ENCODE measurements at regions not wholly inside any gene's neighbourhood (a gene's known extent, or its start where the extent isn't known, plus 50 kb on each side); places are given as distances from the start of the nearest gene placed in this dataset.

DNA sequence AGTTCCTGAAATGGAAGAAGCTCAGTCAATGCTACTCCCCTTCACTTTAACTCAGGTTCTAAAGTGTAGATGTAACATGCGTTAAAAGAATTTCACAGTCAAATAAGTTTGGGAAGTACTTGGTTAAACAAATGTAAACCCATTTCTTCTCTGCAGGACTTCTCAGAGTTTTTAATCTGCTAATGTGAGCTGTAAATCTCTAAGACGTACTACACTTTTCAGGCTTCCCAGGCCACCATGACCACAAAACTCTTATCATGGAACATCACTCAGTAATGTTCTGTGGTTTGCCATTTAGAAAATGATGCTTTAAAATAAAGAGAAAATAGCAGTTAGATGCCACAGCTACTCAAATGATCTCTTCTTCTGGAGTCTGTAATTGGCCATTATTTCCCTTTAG, 104.3 kb downstream of the HHIPL2 start:
- no peak for TF ChIP-seq ESRRG (CRISPR knock-in tag; IDR thresholded peaks at IDR 0.05)
- TF ChIP-seq PPARA (CRISPR knock-in tag; IDR thresholded peaks at IDR 0.05; ENCODE audit: borderline replicate concordance): no peak
- TF ChIP-seq TOX (CRISPR knock-in tag; IDR thresholded peaks at IDR 0.05; ENCODE audit: borderline replicate concordance): no peak
- TF ChIP-seq RARB (CRISPR knock-in tag; IDR thresholded peaks at IDR 0.05): no peak
- no peak for TF ChIP-seq ZFP30 (CRISPR knock-in tag; IDR thresholded peaks at IDR 0.05)
- no peak for TF ChIP-seq PATZ1 (CRISPR knock-in tag; IDR thresholded peaks at IDR 0.05; ENCODE audit: borderline replicate concordance)
- no peak for TF ChIP-seq ZNF565 (CRISPR knock-in tag; conservative IDR thresholded peaks at IDR 0.05; ENCODE audit: low read depth)
- TF ChIP-seq, protein P1, sequence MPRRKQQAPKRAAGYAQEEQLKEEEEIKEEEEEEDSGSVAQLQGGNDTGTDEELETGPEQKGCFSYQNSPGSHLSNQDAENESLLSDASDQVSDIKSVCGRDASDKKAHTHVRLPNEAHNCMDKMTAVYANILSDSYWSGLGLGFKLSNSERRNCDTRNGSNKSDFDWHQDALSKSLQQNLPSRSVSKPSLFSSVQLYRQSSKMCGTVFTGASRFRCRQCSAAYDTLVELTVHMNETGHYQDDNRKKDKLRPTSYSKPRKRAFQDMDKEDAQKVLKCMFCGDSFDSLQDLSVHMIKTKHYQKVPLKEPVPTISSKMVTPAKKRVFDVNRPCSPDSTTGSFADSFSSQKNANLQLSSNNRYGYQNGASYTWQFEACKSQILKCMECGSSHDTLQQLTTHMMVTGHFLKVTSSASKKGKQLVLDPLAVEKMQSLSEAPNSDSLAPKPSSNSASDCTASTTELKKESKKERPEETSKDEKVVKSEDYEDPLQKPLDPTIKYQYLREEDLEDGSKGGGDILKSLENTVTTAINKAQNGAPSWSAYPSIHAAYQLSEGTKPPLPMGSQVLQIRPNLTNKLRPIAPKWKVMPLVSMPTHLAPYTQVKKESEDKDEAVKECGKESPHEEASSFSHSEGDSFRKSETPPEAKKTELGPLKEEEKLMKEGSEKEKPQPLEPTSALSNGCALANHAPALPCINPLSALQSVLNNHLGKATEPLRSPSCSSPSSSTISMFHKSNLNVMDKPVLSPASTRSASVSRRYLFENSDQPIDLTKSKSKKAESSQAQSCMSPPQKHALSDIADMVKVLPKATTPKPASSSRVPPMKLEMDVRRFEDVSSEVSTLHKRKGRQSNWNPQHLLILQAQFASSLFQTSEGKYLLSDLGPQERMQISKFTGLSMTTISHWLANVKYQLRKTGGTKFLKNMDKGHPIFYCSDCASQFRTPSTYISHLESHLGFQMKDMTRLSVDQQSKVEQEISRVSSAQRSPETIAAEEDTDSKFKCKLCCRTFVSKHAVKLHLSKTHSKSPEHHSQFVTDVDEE (CRISPR knock-in tag; IDR thresholded peaks at IDR 0.05): no peak
- TF ChIP-seq, protein P2, sequence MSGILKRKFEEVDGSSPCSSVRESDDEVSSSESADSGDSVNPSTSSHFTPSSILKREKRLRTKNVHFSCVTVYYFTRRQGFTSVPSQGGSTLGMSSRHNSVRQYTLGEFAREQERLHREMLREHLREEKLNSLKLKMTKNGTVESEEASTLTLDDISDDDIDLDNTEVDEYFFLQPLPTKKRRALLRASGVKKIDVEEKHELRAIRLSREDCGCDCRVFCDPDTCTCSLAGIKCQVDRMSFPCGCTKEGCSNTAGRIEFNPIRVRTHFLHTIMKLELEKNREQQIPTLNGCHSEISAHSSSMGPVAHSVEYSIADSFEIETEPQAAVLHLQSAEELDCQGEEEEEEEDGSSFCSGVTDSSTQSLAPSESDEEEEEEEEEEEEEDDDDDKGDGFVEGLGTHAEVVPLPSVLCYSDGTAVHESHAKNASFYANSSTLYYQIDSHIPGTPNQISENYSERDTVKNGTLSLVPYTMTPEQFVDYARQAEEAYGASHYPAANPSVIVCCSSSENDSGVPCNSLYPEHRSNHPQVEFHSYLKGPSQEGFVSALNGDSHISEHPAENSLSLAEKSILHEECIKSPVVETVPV (CRISPR knock-in tag; IDR thresholded peaks at IDR 0.05): no peak
- ATAC-seq: no peak

- TF ChIP-seq ISL1 (CRISPR knock-in tag; IDR thresholded peaks at IDR 0.05) (no peak), POU6F1 (CRISPR knock-in tag; IDR thresholded peaks at IDR 0.05; ENCODE audit: borderline replicate concordance, low read depth) (no peak), TCF4 (CRISPR knock-in tag; IDR thresholded peaks at IDR 0.05; ENCODE audit: borderline replicate concordance) (no peak)
- ATAC-seq: no peak
Measured at GRCh38 chr1:222441066-222441465, 106.8 kb downstream of the HHIPL2 start.

- no peak for ATAC-seq
- no peak for TF ChIP-seq ZFP3 (CRISPR knock-in tag; IDR thresholded peaks at IDR 0.05)
- no peak for TF ChIP-seq TCF4 (CRISPR knock-in tag; IDR thresholded peaks at IDR 0.05; ENCODE audit: borderline replicate concordance)
- TF ChIP-seq, protein P2 (CRISPR knock-in tag; IDR thresholded peaks at IDR 0.05): no peak
- TF ChIP-seq, protein P3, sequence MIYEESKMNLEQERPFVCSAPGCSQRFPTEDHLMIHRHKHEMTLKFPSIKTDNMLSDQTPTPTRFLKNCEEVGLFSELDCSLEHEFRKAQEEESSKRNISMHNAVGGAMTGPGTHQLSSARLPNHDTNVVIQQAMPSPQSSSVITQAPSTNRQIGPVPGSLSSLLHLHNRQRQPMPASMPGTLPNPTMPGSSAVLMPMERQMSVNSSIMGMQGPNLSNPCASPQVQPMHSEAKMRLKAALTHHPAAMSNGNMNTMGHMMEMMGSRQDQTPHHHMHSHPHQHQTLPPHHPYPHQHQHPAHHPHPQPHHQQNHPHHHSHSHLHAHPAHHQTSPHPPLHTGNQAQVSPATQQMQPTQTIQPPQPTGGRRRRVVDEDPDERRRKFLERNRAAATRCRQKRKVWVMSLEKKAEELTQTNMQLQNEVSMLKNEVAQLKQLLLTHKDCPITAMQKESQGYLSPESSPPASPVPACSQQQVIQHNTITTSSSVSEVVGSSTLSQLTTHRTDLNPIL (CRISPR knock-in tag; IDR thresholded peaks at IDR 0.05; ENCODE audit: low read depth): no peak
- TF ChIP-seq ESRRG (CRISPR knock-in tag; IDR thresholded peaks at IDR 0.05): no peak
- no peak for TF ChIP-seq ISL1 (CRISPR knock-in tag; IDR thresholded peaks at IDR 0.05)
- TF ChIP-seq ZNF8 (CRISPR knock-in tag; IDR thresholded peaks at IDR 0.05): no peak
- TF ChIP-seq PPARA (CRISPR knock-in tag; IDR thresholded peaks at IDR 0.05; ENCODE audit: borderline replicate concordance): no peak
- no peak for TF ChIP-seq SNAI2 (CRISPR knock-in tag; IDR thresholded peaks at IDR 0.05)
- no peak for TF ChIP-seq ARNTL (CRISPR knock-in tag; IDR thresholded peaks at IDR 0.05; ENCODE audit: borderline replicate concordance, low read depth)
Measured at GRCh38 chr1:222424826-222425225, 123.1 kb downstream of the HHIPL2 start.

DNA sequence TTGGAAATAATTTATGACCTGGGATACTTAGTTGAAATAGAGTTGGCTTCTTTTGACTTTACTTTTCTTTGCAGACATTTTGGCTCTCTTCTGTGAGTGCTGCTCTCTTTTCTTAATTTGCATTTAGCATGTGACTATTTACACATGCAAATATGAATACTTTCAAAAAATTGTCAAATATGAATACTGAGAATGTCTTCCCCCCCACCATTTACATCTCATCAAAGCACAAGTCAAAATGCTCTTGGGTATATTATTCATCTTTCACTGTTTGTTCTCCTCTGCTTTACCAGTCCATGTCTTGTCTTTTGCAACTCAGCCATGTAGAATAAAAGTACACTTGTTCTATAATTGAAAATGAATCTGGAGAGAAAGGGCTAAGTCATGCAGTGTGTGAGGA, 126.5 kb downstream of the HHIPL2 start:
- TF ChIP-seq RARB (CRISPR knock-in tag; IDR thresholded peaks at IDR 0.05): no peak
- TF ChIP-seq CSDC2 (CRISPR knock-in tag; IDR thresholded peaks at IDR 0.05): no peak
- TF ChIP-seq, protein P1 (CRISPR knock-in tag; IDR thresholded peaks at IDR 0.05): no peak

More for the DNA sequence above, 126.5 kb downstream of the HHIPL2 start:
- ATAC-seq: no peak

All from SK-N-SH treated with all-trans-retinoic acid at 6 μM for 48 hours (cell line).